Neural progenitor cell (in vitro differentiated cells): ENCODE measurements at regions not wholly inside any gene's neighbourhood (a gene's known extent, or its start where the extent isn't known, plus 50 kb on each side); places are given as distances from the start of the nearest gene placed in this dataset.

ENCODE experiments used
- DNase-seq: peaks from one replicate; pipeline ENCODE4 v3.0.0-alpha.2; 2016; ENCODE audit warnings: low spot score
- H2AFZ ChIP-seq: fragments of 200-600 bp; sonication (generic); replicated peaks from 2 replicates; pipeline ENCODE4 v1.6.1; 2016; ENCODE audit warnings: antibody characterized with exemption
- H3F3A ChIP-seq: fragments of 200-600 bp; sonication (generic); 2 replicates; pipeline ENCODE4 v1.6.1; 2016; ENCODE audit warnings: antibody characterized with exemption, low read depth
- H3K27ac ChIP-seq: fragments of 200-600 bp; sonication (generic); 2 replicates; pipeline ENCODE4 v1.5.1; 2016; ENCODE audit warnings: mild to moderate bottlenecking
- H3K27me3 ChIP-seq: fragments of 200-600 bp; sonication (generic); 2 replicates; pipeline ENCODE4 v1.6.1; 2016; ENCODE audit warnings: mild to moderate bottlenecking, moderate library complexity
- H3K36me3 ChIP-seq: fragments of 200-600 bp; sonication (generic); 2 replicates; pipeline ENCODE4 v1.5.1; 2016
- H3K4me1 ChIP-seq: fragments of 200-600 bp; sonication (generic); 2 replicates; pipeline ENCODE4 v1.6.1; 2016; ENCODE audit warnings: mixed run types
- H3K4me2 ChIP-seq: fragments of 200-600 bp; sonication (generic); 2 replicates; pipeline ENCODE4 v1.6.1; 2016
- H3K4me3 ChIP-seq: fragments of 200-600 bp; sonication (generic); 2 replicates; pipeline ENCODE4 v1.5.1; 2016
- H3K79me2 ChIP-seq: fragments of 200-600 bp; sonication (generic); 2 replicates; pipeline ENCODE4 v1.6.1; 2016; ENCODE audit warnings: low read depth
- H3K9ac ChIP-seq: fragments of 200-600 bp; sonication (generic); 2 replicates; pipeline ENCODE4 v1.6.1; 2016
- H3K9me3 ChIP-seq: fragments of 200-600 bp; sonication (generic); 2 replicates; pipeline ENCODE4 v1.5.1; 2016; ENCODE audit warnings: low read depth
- H4K20me1 ChIP-seq: fragments of 200-600 bp; sonication (generic); 2 replicates; pipeline ENCODE4 v1.6.1; 2016; ENCODE audit warnings: low read depth
- H3K27ac Mint-ChIP-seq: 3 replicates; pipeline ENCODE4 v1.8.0; 2021; ENCODE audit warnings: mixed read lengths
- H3K27me3 Mint-ChIP-seq: 2 replicates; pipeline ENCODE4 v1.8.0; 2022; ENCODE audit warnings: low read depth, mild to moderate bottlenecking, inconsistent platforms, moderate library complexity, mixed read lengths; ENCODE audit not compliant: insufficient read depth
- H3K36me3 Mint-ChIP-seq: 3 replicates; pipeline ENCODE4 v1.8.0; 2021; ENCODE audit warnings: mixed read lengths
- H3K4me1 Mint-ChIP-seq: 3 replicates; pipeline ENCODE4 v1.8.0; 2021; ENCODE audit warnings: mixed read lengths
- H3K4me3 Mint-ChIP-seq: 3 replicates; pipeline ENCODE4 v1.8.0; 2021; ENCODE audit warnings: mild to moderate bottlenecking, moderate library complexity, mixed read lengths
- H3K9me3 Mint-ChIP-seq: 3 replicates; pipeline ENCODE4 v1.8.0; 2020; ENCODE audit warnings: mixed read lengths
- EZH2 ChIP-seq: fragments of 200-600 bp; sonication (generic); IDR thresholded peaks from 2 replicates; pipeline ENCODE4 v1.6.1; 2017; ENCODE audit warnings: antibody characterized with exemption, mild to moderate bottlenecking, moderate library complexity
- EZH2phosphoT487 ChIP-seq: fragments of 200-600 bp; sonication (generic); IDR thresholded peaks from 2 replicates; pipeline ENCODE4 v1.6.1; 2017; ENCODE audit warnings: antibody characterized with exemption
- TF ChIP-seq, protein P1 (sequence below): fragments of 200-600 bp; sonication (generic); IDR thresholded peaks from 2 replicates; pipeline ENCODE4 v1.5.1; 2017; ENCODE audit warnings: antibody characterized with exemption, mild to moderate bottlenecking

DNA sequence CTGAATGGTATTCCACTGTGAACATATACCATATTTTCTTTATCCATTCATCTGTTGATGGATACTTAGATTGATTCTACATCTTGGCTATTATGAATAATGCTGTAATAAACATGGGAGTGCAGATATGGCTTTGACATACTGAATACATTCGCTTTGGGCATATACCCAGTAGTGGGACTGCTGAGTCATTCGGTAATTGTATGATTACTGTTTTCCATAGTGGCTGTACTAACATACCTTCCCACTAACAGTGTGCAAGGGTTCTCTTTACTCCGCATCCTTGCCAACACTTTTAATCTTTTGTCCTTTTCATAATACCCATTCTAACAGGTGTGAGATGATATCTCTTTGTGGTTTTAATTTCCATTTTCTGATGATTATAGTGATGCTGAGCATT is 98.2 kb upstream of the ESR1 start:
- H3K4me3 Mint-ChIP-seq: no peak overlapping the region
- DNase-seq: no peak
- no peak overlapping the region for H3K9ac ChIP-seq
- H4K20me1 ChIP-seq: no peaks in the 10 kb centered on the region
- no peak overlapping the region for H3K4me3 ChIP-seq
- no peak overlapping the region for H3K27ac Mint-ChIP-seq
- peaks cover 2% of the 10 kb centered on the region for H3K27me3 Mint-ChIP-seq
- no peaks in the 10 kb centered on the region for H3K36me3 Mint-ChIP-seq
- H3K79me2 ChIP-seq: no peaks in the 10 kb centered on the region
- H3F3A ChIP-seq: no peaks in the 10 kb centered on the region
- H3K9me3 Mint-ChIP-seq: peaks cover 16% of the 10 kb centered on the region
- H3K27ac ChIP-seq: no peak overlapping the region
- no peaks in the 10 kb centered on the region for H3K4me1 Mint-ChIP-seq
- H2AFZ ChIP-seq: no peak overlapping the region
- TF ChIP-seq EZH2 (no peak), EZH2phosphoT487 (no peak)
- TF ChIP-seq, protein P1, sequence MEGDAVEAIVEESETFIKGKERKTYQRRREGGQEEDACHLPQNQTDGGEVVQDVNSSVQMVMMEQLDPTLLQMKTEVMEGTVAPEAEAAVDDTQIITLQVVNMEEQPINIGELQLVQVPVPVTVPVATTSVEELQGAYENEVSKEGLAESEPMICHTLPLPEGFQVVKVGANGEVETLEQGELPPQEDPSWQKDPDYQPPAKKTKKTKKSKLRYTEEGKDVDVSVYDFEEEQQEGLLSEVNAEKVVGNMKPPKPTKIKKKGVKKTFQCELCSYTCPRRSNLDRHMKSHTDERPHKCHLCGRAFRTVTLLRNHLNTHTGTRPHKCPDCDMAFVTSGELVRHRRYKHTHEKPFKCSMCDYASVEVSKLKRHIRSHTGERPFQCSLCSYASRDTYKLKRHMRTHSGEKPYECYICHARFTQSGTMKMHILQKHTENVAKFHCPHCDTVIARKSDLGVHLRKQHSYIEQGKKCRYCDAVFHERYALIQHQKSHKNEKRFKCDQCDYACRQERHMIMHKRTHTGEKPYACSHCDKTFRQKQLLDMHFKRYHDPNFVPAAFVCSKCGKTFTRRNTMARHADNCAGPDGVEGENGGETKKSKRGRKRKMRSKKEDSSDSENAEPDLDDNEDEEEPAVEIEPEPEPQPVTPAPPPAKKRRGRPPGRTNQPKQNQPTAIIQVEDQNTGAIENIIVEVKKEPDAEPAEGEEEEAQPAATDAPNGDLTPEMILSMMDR: no peak
- no peak overlapping the region for H3K4me2 ChIP-seq
- no peaks in the 10 kb centered on the region for H3K36me3 ChIP-seq
- H3K27me3 ChIP-seq: no peaks in the 10 kb centered on the region
- H3K9me3 ChIP-seq: no peaks in the 10 kb centered on the region
- H3K4me1 ChIP-seq: no peaks in the 10 kb centered on the region

DNA sequence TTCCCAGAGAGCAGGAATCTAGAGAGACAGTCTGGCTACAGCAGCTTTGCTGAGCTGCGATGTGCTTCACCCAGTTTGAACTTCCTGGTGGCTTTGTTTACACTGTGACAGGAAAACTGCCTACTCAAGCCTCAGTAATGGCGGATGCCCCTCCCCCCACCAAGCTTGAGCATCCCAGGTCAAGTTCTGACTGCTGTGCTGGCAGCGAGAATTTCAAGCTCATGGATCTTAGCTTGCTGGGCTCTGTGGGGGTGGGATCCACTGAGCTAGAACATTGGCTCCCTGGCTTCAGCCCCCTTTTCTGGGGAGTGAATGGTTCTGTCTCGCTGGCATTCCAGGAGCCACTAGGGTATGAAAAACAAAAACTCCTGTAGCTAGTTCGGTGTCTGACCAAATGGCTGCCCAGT is 91.0 kb upstream of the ESR1 start:
- peaks cover 15% of the 10 kb centered on the region for H3K9me3 Mint-ChIP-seq
- DNase-seq: no peak
- no peak for TF ChIP-seq EZH2
- TF ChIP-seq, protein P1: no peak
- TF ChIP-seq EZH2phosphoT487: no peak
- H3K36me3 Mint-ChIP-seq: no peaks in the 10 kb centered on the region
- Histone ChIP-seq H3K4me1 (no peaks in the 10 kb centered on the region), H3K27me3 (no peaks in the 10 kb centered on the region), H3K4me2 (peak overlapping the region; percentile 27), H3K9ac (no peak overlapping the region), H4K20me1 (no peaks in the 10 kb centered on the region), H3K36me3 (no peaks in the 10 kb centered on the region), H3K4me3 (no peak overlapping the region), H3K27ac (no peak overlapping the region), H2AFZ (peak overlapping the region; percentile 9), H3F3A (no peaks in the 10 kb centered on the region), H3K9me3 (no peaks in the 10 kb centered on the region), H3K79me2 (no peaks in the 10 kb centered on the region)
- H3K27me3 Mint-ChIP-seq: no peaks in the 10 kb centered on the region
- H3K4me3 Mint-ChIP-seq: no peak overlapping the region
- peak overlapping the region; percentile 76 for H3K27ac Mint-ChIP-seq
- no peaks in the 10 kb centered on the region for H3K4me1 Mint-ChIP-seq

DNA sequence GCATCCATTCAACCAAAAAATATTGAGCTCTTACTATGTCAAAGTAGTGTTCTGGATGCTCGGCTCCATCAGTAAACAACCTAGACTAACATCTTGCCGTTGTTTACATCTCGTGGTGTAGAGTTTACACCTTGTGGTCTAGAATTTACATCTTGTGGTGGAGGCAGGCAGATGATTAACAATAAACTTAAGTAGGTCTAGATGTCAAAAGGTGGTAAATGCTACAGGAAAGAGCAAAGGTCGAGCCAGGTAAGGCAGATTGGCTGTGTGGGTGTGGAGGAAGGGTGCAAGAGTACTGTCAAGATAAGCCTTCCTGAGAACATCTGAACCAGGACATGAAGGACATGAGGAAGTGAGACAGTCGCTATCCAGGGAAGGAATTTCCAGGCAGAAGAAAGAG is 88.4 kb upstream of the ESR1 start:
- Mint-ChIP-seq H3K9me3 (peaks cover 5% of the 10 kb centered on the region), H3K27ac (no peak overlapping the region), H3K36me3 (no peaks in the 10 kb centered on the region), H3K4me3 (no peak overlapping the region), H3K27me3 (no peaks in the 10 kb centered on the region), H3K4me1 (no peaks in the 10 kb centered on the region)
- H3K4me2 ChIP-seq: no peak overlapping the region
- no peaks in the 10 kb centered on the region for H3K4me1 ChIP-seq
- H2AFZ ChIP-seq: no peak overlapping the region
- no peak overlapping the region for H3K9ac ChIP-seq
- H4K20me1 ChIP-seq: no peaks in the 10 kb centered on the region
- no peaks in the 10 kb centered on the region for H3K27me3 ChIP-seq
- no peaks in the 10 kb centered on the region for H3K9me3 ChIP-seq
- no peak for DNase-seq
- no peaks in the 10 kb centered on the region for H3K79me2 ChIP-seq
- no peak overlapping the region for H3K4me3 ChIP-seq
- TF ChIP-seq EZH2 (no peak), EZH2phosphoT487 (no peak)
- TF ChIP-seq, protein P1: no peak
- no peaks in the 10 kb centered on the region for H3F3A ChIP-seq
- no peaks in the 10 kb centered on the region for H3K36me3 ChIP-seq
- H3K27ac ChIP-seq: no peak overlapping the region

DNA sequence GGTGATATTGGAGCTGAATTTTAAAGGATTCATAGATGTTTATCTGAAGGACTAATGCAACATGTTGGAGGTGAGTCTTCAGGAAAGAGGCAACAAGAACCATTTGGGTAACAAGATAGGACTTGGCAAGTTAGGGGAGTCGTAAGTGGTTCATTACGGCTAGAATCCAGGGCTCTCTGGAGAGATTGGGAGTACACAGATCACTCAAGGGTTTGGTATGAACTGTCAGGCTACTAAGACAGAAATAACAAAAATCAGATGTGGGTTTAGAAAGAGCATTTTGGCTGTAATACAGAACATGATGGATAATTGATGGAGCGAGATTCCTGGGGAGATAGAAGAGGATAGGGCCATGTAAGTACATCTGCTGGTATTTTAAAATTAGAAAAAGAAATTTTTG is 86.3 kb upstream of the ESR1 start:
- Histone ChIP-seq H3F3A (no peaks in the 10 kb centered on the region), H3K9ac (no peak overlapping the region), H3K27me3 (no peaks in the 10 kb centered on the region), H3K79me2 (no peaks in the 10 kb centered on the region), H3K9me3 (no peaks in the 10 kb centered on the region), H3K4me3 (no peak overlapping the region), H3K4me1 (no peaks in the 10 kb centered on the region), H2AFZ (no peak overlapping the region), H3K36me3 (no peaks in the 10 kb centered on the region), H4K20me1 (no peaks in the 10 kb centered on the region), H3K4me2 (no peak overlapping the region), H3K27ac (no peak overlapping the region)
- Mint-ChIP-seq H3K27ac (no peak overlapping the region), H3K9me3 (no peaks in the 10 kb centered on the region), H3K4me1 (no peaks in the 10 kb centered on the region), H3K36me3 (no peaks in the 10 kb centered on the region), H3K27me3 (no peaks in the 10 kb centered on the region), H3K4me3 (no peak overlapping the region)
- no peak for DNase-seq
- TF ChIP-seq, protein P1: no peak
- TF ChIP-seq EZH2phosphoT487: no peak
- TF ChIP-seq EZH2: no peak
